ENCODE measurements at regions not wholly inside any gene's neighbourhood (a gene's known extent, or its start where the extent isn't known, plus 50 kb on each side); places are given as distances from the start of the nearest gene placed in this dataset.

- TF ChIP-seq CTCF (IDR thresholded peaks at IDR 0.05) (no peak), EP300 (IDR thresholded peaks at IDR 0.05) (no peak)
Measured at GRCh38 chr17:55983096-55983495, 170.2 kb upstream of the ANKFN1 start.
